Fibroblast of peridontal ligament (primary cell): ENCODE measurements at regions not wholly inside any gene's neighbourhood (a gene's known extent, or its start where the extent isn't known, plus 50 kb on each side); places are given as distances from the start of the nearest gene placed in this dataset.

Experiments used
- DNase-seq: peaks from one replicate; pipeline ENCODE4 v3.0.0-alpha.2; 2010; ENCODE audit errors: extremely low read depth

- no peak for DNase-seq
Observed at GRCh38 chr1:192522673-192523072, 52.9 kb upstream of the RGS1 start.

DNA sequence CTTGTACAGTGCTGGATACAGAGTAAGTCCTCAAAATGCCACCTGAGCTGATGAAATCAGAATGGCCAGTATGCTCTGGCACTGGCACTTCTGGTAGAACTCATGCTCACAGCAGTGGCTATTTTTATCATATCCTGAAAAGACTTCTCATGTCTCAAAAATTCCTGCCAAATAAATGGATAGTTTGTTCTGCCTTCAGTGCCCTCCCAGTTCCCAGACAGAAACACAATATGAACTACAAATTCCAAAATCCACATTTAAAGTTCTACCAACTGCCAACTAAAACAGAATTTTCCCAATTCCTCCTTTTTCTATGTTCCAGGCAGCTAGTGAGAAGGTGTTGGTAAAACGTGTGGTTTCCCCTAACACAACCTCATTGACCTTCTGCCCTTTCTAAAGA lies 51.4 kb upstream of the RGS1 start:
- DNase-seq: peak; percentile 58
